Liver (tissue), 8 donors: ENCODE measurements at regions not wholly inside any gene's neighbourhood (a gene's known extent, or its start where the extent isn't known, plus 50 kb on each side); places are given as distances from the start of the nearest gene placed in this dataset.

Source experiments
- DNase-seq: peaks from one replicate; pipeline ENCODE4 v3.0.0-alpha.2; 2017; ENCODE audit warnings: low spot score
- H3K27ac ChIP-seq, 2 donors: one replicate each; pipeline ENCODE4 v1.7.0; 2013; ENCODE audit warnings: inconsistent platforms in 2 of 2, low read length in 2 of 2, control low read depth in 1 of 2, low read depth in 1 of 2, mild to moderate bottlenecking in 1 of 2
- H3K27me3 ChIP-seq, 4 donors: one replicate each; pipeline versions ENCODE4 v1.6.1 to v1.7.0; 2013; ENCODE audit warnings: low read length in 3 of 4, inconsistent platforms in 1 of 4, mild to moderate bottlenecking in 1 of 4, moderate library complexity in 1 of 4; ENCODE audit not compliant: control insufficient read depth in 4 of 4, insufficient read depth in 4 of 4
- H3K36me3 ChIP-seq, 4 donors: one replicate each; pipeline versions ENCODE4 v1.6.1 to v1.7.0; 2013; ENCODE audit warnings: low read length in 3 of 4, mild to moderate bottlenecking in 3 of 4, low read depth in 1 of 4, moderate library complexity in 1 of 4; ENCODE audit not compliant: control insufficient read depth in 4 of 4, insufficient read depth in 3 of 4
- H3K4me1 ChIP-seq, 4 donors: one replicate each; pipeline versions ENCODE4 v1.6.1 to v1.7.0; 2013; ENCODE audit warnings: low read length in 3 of 4, mild to moderate bottlenecking in 3 of 4, moderate library complexity in 1 of 4; ENCODE audit not compliant: control insufficient read depth in 4 of 4, insufficient read depth in 4 of 4
- H3K4me3 ChIP-seq, 3 donors: one replicate each; pipeline versions ENCODE4 v1.6.1 to v1.7.0; 2013; ENCODE audit warnings: low read length in 3 of 3, control low read depth in 1 of 3, low read depth in 1 of 3, mild to moderate bottlenecking in 1 of 3
- H3K9ac ChIP-seq, 2 donors: one replicate each; pipeline ENCODE4 v1.7.0; 2013; ENCODE audit warnings: low read length in 2 of 2, mild to moderate bottlenecking in 2 of 2, moderate library complexity in 2 of 2, control low read depth in 1 of 2, low read depth in 1 of 2
- H3K9me3 ChIP-seq, 4 donors: one replicate each; pipeline versions ENCODE4 v1.6.1 to v1.7.0; 2013; ENCODE audit warnings: low read length in 3 of 4; ENCODE audit not compliant: control insufficient read depth in 4 of 4
- EGR1 ChIP-seq, 2 donors: IDR thresholded peaks; 2 replicates each; pipeline ENCODE4 v1.6.1; 2016 to 2018; ENCODE audit warnings: antibody characterized with exemption in 2 of 2, low read depth in 2 of 2
- FOXA1 ChIP-seq: IDR thresholded peaks from 2 replicates; pipeline ENCODE4 v1.6.1; 2016; ENCODE audit warnings: antibody characterized with exemption
- FOXA2 ChIP-seq: IDR thresholded peaks from 2 replicates; pipeline ENCODE4 v1.6.1; 2016; ENCODE audit warnings: antibody characterized with exemption
- GABPA ChIP-seq, 2 donors: IDR thresholded peaks in 1 of 2; conservative IDR thresholded peaks in 1 of 2; 2 replicates each; pipeline ENCODE4 v1.6.1; 2016; ENCODE audit warnings: antibody characterized with exemption in 2 of 2, mild to moderate bottlenecking in 1 of 2, moderate library complexity in 1 of 2
- HNF4A ChIP-seq, 2 donors: conservative IDR thresholded peaks; 2 replicates each; pipeline ENCODE4 v1.6.1; 2016; ENCODE audit warnings: antibody characterized with exemption in 2 of 2, mild to moderate bottlenecking in 2 of 2
- HNF4G ChIP-seq: IDR thresholded peaks from 2 replicates; pipeline ENCODE4 v1.6.1; 2016; ENCODE audit warnings: antibody characterized with exemption
- JUND ChIP-seq, 2 donors: IDR thresholded peaks; 2 replicates each; pipeline ENCODE4 v1.6.1; 2016; ENCODE audit warnings: antibody characterized with exemption in 2 of 2
- NR2F2 ChIP-seq: IDR thresholded peaks from 2 replicates; pipeline ENCODE4 v1.6.1; 2016; ENCODE audit warnings: antibody characterized with exemption
- RAD21 ChIP-seq, 2 donors: IDR thresholded peaks; 2 replicates each; pipeline ENCODE4 v1.6.1; 2016; ENCODE audit warnings: antibody characterized with exemption in 2 of 2, mild to moderate bottlenecking in 2 of 2
- RXRA ChIP-seq, 2 donors: IDR thresholded peaks; 2 replicates each; pipeline ENCODE4 v1.6.1; 2017 to 2018; ENCODE audit warnings: antibody characterized with exemption in 2 of 2, mild to moderate bottlenecking in 1 of 2
- SP1 ChIP-seq: IDR thresholded peaks from 2 replicates; pipeline ENCODE4 v1.6.1; 2018; ENCODE audit warnings: antibody characterized with exemption, mild to moderate bottlenecking
- TAF1 ChIP-seq: conservative IDR thresholded peaks from 2 replicates; pipeline ENCODE4 v1.6.1; 2016; ENCODE audit warnings: antibody characterized with exemption, mild to moderate bottlenecking
- YY1 ChIP-seq: IDR thresholded peaks from 2 replicates; pipeline ENCODE4 v1.6.1; 2016; ENCODE audit warnings: antibody characterized with exemption, mild to moderate bottlenecking
- WGBS: extraction: QIAGEN DNeasy Blood & Tissue Kit; methylation state at CpG from one replicate; pipeline ENCODE4 v1.1.7; 2013; 5-methylcytosine and 5-hydroxymethylcytosine counted together
- TF ChIP-seq, protein P1 (sequence below): IDR thresholded peaks from 2 replicates; pipeline ENCODE4 v1.6.1; 2016; ENCODE audit warnings: antibody characterized with exemption
- TF ChIP-seq, protein P2 (sequence below): IDR thresholded peaks from 2 replicates; pipeline ENCODE4 v1.6.1; 2016; ENCODE audit warnings: antibody characterized with exemption, mild to moderate bottlenecking
- TF ChIP-seq, protein P3 (sequence below): IDR thresholded peaks from 2 replicates; pipeline ENCODE4 v1.6.1; 2016; ENCODE audit warnings: antibody characterized with exemption
- TF ChIP-seq, protein P4 (sequence below): IDR thresholded peaks from 2 replicates; pipeline ENCODE4 v1.6.1; 2016; ENCODE audit warnings: antibody characterized with exemption
- TF ChIP-seq, protein P5 (sequence below): fragments of 150-350 bp; IDR thresholded peaks from 2 replicates; pipeline ENCODE4 v1.5.1; 2017; ENCODE audit warnings: improper control_type of control experiment, low read depth, low read length; ENCODE audit not compliant: missing input control
- donor health status: healthy.
- donor health status: healthy.
- donor health status: healthy.
- donor health status: healthy.
- donor health status: healthy.

DNA sequence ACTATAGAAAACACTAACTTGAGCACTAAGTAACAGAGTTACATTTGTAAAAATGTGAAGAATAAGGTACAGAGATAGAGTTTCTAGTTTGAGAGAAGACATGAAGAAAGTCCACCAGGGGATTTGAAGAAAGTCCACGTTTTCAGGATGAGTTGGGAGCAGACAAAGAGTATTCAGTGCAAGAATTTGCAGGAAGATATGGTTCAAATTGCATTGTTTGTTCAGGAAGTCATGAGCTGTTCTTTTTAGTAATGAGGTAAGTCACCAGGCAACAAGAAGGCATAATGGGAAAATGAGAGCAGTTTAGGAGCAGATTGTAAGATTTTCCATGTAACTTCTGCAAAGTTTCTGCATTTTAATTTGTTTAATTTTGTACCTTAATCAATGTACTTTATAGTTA lies 618.0 kb downstream of the DACH1 start:
- no peak overlapping the region for H3K27ac ChIP-seq
- no peak overlapping the region for H3K4me3 ChIP-seq

DNA sequence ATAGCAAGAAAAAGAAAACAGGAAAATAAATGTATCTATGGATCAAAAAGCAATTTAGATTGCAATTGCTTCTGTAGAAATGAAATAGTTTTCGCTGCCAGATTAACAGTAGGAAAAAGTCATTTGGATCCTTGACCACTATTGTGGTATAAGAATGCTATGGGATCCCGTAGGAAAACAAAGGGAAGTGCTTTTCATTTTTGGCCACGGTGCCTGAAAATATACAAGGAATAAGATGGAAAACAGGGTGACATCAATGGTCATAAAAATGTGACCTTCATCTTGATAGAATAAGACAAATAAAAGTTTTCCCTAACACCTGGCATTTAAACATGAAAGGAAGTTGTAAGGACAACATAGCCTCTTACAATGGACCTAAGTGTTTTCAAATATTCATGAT lies 622.8 kb downstream of the DACH1 start:
- no peaks in the 10 kb centered on the region for H3K4me1 ChIP-seq
- no peaks in the 10 kb centered on the region for H3K36me3 ChIP-seq
- H3K9me3 ChIP-seq = no peaks in the 10 kb centered on the region
- WGBS = 76% methylated on average over 3 of the region's 3 CpGs
- H3K9ac ChIP-seq = no peak overlapping the region
- no peak for DNase-seq
- H3K4me3 ChIP-seq = no peak overlapping the region
- TF ChIP-seq, protein P1, sequence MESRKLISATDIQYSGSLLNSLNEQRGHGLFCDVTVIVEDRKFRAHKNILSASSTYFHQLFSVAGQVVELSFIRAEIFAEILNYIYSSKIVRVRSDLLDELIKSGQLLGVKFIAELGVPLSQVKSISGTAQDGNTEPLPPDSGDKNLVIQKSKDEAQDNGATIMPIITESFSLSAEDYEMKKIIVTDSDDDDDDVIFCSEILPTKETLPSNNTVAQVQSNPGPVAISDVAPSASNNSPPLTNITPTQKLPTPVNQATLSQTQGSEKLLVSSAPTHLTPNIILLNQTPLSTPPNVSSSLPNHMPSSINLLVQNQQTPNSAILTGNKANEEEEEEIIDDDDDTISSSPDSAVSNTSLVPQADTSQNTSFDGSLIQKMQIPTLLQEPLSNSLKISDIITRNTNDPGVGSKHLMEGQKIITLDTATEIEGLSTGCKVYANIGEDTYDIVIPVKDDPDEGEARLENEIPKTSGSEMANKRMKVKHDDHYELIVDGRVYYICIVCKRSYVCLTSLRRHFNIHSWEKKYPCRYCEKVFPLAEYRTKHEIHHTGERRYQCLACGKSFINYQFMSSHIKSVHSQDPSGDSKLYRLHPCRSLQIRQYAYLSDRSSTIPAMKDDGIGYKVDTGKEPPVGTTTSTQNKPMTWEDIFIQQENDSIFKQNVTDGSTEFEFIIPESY = no peak
- no peak for TF ChIP-seq JUND (IDR thresholded peaks at IDR 0.05)
- peaks cover 0 to 2% (median 0%) of the 10 kb centered on the region in 4 donors for H3K27me3 ChIP-seq
- no peak overlapping the region for H3K27ac ChIP-seq

More for the DNA sequence above, 618.0 kb downstream of the DACH1 start:
- Histone ChIP-seq H3K9ac (no peak overlapping the region), H3K36me3 (no peaks in the 10 kb centered on the region), H3K27me3 (no peaks in the 10 kb centered on the region), H3K4me1 (no peaks in the 10 kb centered on the region), H3K9me3 (no peaks in the 10 kb centered on the region)
- TF ChIP-seq FOXA1 (no peak), EGR1 (IDR thresholded peaks at IDR 0.05; ENCODE audit: low read depth in 2 of 2) (no peak), JUND (IDR thresholded peaks at IDR 0.05) (no peak), RXRA (IDR thresholded peaks at IDR 0.05) (no peak), HNF4A (conservative IDR thresholded peaks at IDR 0.05) (no peak), YY1 (no peak), HNF4G (no peak), TAF1 (no peak), RAD21 (IDR thresholded peaks at IDR 0.05) (no peak), GABPA (IDR thresholded peaks at IDR 0.05 in 1 of 2, conservative IDR thresholded peaks at IDR 0.05 in 1 of 2) (no peak), NR2F2 (no peak), SP1 (no peak), FOXA2 (no peak)
- TF ChIP-seq, protein P2, sequence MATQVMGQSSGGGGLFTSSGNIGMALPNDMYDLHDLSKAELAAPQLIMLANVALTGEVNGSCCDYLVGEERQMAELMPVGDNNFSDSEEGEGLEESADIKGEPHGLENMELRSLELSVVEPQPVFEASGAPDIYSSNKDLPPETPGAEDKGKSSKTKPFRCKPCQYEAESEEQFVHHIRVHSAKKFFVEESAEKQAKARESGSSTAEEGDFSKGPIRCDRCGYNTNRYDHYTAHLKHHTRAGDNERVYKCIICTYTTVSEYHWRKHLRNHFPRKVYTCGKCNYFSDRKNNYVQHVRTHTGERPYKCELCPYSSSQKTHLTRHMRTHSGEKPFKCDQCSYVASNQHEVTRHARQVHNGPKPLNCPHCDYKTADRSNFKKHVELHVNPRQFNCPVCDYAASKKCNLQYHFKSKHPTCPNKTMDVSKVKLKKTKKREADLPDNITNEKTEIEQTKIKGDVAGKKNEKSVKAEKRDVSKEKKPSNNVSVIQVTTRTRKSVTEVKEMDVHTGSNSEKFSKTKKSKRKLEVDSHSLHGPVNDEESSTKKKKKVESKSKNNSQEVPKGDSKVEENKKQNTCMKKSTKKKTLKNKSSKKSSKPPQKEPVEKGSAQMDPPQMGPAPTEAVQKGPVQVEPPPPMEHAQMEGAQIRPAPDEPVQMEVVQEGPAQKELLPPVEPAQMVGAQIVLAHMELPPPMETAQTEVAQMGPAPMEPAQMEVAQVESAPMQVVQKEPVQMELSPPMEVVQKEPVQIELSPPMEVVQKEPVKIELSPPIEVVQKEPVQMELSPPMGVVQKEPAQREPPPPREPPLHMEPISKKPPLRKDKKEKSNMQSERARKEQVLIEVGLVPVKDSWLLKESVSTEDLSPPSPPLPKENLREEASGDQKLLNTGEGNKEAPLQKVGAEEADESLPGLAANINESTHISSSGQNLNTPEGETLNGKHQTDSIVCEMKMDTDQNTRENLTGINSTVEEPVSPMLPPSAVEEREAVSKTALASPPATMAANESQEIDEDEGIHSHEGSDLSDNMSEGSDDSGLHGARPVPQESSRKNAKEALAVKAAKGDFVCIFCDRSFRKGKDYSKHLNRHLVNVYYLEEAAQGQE = no peak
- TF ChIP-seq, protein P3, sequence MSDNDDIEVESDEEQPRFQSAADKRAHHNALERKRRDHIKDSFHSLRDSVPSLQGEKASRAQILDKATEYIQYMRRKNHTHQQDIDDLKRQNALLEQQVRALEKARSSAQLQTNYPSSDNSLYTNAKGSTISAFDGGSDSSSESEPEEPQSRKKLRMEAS = no peak
- TF ChIP-seq, protein P1 = no peak
- TF ChIP-seq, protein P4, sequence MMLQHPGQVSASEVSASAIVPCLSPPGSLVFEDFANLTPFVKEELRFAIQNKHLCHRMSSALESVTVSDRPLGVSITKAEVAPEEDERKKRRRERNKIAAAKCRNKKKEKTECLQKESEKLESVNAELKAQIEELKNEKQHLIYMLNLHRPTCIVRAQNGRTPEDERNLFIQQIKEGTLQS = no peak
- TF ChIP-seq, protein P5, sequence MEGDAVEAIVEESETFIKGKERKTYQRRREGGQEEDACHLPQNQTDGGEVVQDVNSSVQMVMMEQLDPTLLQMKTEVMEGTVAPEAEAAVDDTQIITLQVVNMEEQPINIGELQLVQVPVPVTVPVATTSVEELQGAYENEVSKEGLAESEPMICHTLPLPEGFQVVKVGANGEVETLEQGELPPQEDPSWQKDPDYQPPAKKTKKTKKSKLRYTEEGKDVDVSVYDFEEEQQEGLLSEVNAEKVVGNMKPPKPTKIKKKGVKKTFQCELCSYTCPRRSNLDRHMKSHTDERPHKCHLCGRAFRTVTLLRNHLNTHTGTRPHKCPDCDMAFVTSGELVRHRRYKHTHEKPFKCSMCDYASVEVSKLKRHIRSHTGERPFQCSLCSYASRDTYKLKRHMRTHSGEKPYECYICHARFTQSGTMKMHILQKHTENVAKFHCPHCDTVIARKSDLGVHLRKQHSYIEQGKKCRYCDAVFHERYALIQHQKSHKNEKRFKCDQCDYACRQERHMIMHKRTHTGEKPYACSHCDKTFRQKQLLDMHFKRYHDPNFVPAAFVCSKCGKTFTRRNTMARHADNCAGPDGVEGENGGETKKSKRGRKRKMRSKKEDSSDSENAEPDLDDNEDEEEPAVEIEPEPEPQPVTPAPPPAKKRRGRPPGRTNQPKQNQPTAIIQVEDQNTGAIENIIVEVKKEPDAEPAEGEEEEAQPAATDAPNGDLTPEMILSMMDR = no peak
- WGBS = 25% methylated on average over 1 of the region's 1 CpG
- no peak for DNase-seq
